ENCODE measurements at regions not wholly inside any gene's neighbourhood (a gene's known extent, or its start where the extent isn't known, plus 50 kb on each side); places are given as distances from the start of the nearest gene placed in this dataset.

GRCh38 chr4:97475621-97476020 is 667.7 kb downstream of the STPG2 start:
- no peak for TF ChIP-seq POLR2A (IDR thresholded peaks at IDR 0.05; ENCODE audit: low read depth, low read length)
- no peak for TF ChIP-seq POLR2AphosphoS5 (IDR thresholded peaks at IDR 0.05; ENCODE audit: low read depth, low read length)
- no peak for TF ChIP-seq TAF1 (IDR thresholded peaks at IDR 0.05; ENCODE audit: borderline replicate concordance, low read depth, low read length)
